Lower leg skin (tissue), 3 donors: ENCODE measurements at regions not wholly inside any gene's neighbourhood (a gene's known extent, or its start where the extent isn't known, plus 50 kb on each side); places are given as distances from the start of the nearest gene placed in this dataset.
"Not testable (repeated sequence)": the region's sequence is repeated elsewhere in the genome, so short reads cannot be mapped to it uniquely, and the experiment has no call there.

Experiments used
- POLR2A ChIP-seq, 2 donors: fragments of 450-650 bp; IDR thresholded peaks; one replicate each; pipeline ENCODE4 v1.6.1; 2016 to 2017; ENCODE audit warnings: antibody characterized with exemption in 2 of 2, mild to moderate bottlenecking in 1 of 2, moderate library complexity in 1 of 2
- TF ChIP-seq, protein P1 (sequence below), 3 donors: fragments of 450-650 bp; IDR thresholded peaks; one replicate each; pipeline ENCODE4 v1.5.1; 2016; ENCODE audit warnings: antibody characterized with exemption in 3 of 3, mild to moderate bottlenecking in 3 of 3, moderate library complexity in 2 of 3

DNA sequence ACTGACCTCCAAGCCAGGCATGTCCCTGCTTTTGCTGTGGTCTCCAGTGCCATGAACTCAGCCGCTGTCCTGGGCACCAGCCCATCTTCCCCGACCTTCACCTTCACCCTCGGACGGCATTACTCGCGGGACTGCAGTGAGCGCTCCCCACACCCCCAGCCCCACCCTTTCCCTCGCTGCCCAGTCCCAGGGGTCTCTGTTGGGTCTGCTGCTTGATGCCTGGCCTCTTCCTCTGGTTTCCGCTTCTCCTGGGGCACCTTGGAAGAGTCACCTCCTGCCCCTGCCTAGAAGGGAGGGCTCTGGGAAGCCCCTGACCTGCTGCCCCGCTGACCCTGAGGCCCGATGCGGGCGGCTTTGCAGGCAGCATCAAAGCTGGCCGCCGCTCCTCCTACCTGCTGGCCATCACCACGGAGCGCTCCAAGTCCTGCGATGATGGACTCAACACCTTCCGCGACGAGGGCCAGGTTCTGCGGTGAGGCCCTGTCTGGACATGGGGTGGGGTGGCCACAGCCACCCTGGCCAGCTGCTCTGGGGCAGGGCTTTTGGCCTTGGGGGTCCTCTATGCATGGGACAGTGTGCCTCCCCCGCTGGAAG is 102.3 kb downstream of the ZNF267 start:
- not testable (repeated sequence) for TF ChIP-seq POLR2A (IDR thresholded peaks at IDR 0.05)
- TF ChIP-seq, protein P1, sequence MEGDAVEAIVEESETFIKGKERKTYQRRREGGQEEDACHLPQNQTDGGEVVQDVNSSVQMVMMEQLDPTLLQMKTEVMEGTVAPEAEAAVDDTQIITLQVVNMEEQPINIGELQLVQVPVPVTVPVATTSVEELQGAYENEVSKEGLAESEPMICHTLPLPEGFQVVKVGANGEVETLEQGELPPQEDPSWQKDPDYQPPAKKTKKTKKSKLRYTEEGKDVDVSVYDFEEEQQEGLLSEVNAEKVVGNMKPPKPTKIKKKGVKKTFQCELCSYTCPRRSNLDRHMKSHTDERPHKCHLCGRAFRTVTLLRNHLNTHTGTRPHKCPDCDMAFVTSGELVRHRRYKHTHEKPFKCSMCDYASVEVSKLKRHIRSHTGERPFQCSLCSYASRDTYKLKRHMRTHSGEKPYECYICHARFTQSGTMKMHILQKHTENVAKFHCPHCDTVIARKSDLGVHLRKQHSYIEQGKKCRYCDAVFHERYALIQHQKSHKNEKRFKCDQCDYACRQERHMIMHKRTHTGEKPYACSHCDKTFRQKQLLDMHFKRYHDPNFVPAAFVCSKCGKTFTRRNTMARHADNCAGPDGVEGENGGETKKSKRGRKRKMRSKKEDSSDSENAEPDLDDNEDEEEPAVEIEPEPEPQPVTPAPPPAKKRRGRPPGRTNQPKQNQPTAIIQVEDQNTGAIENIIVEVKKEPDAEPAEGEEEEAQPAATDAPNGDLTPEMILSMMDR (IDR thresholded peaks at IDR 0.05) = not testable (repeated sequence)
